Activated CD4-positive, alpha-beta memory T cell treated with anti-CD3 and anti-CD28 coated beads for 36 hours (primary cell): ENCODE measurements at regions not wholly inside any gene's neighbourhood (a gene's known extent, or its start where the extent isn't known, plus 50 kb on each side); places are given as distances from the start of the nearest gene placed in this dataset.
"Not testable (repeated sequence)": the region's sequence is repeated elsewhere in the genome, so short reads cannot be mapped to it uniquely, and the experiment has no call there.

Source experiments
- CTCF ChIA-PET: fragments of 350-600 bp; sonication (Branson Sonifier 250); formaldehyde crosslinking; loops from one replicate; lab custom pipeline; 2021; ENCODE audit warnings: antibody characterized with exemption, inconsistent platforms; lab: Charles Lee
- POLR2A ChIA-PET: fragments of 350-600 bp; sonication (Branson Sonifier 250); formaldehyde crosslinking; loops from one replicate; lab custom pipeline; 2021; ENCODE audit warnings: antibody characterized with exemption; lab: Charles Lee
- DNase-seq: peaks from one replicate; pipeline ENCODE4 v3.0.0-alpha.2; 2020
- H3K27ac Mint-ChIP-seq: one replicate; pipeline ENCODE4 v1.8.0; 2021; ENCODE audit warnings: mixed read lengths
- H3K27me3 Mint-ChIP-seq: one replicate; pipeline ENCODE4 v1.8.0; 2021; ENCODE audit warnings: mixed read lengths
- H3K36me3 Mint-ChIP-seq: one replicate; pipeline ENCODE4 v1.8.0; 2021; ENCODE audit warnings: mixed read lengths
- H3K4me1 Mint-ChIP-seq: one replicate; pipeline ENCODE4 v1.8.0; 2021; ENCODE audit warnings: low read depth, mixed read lengths
- H3K4me3 Mint-ChIP-seq: one replicate; pipeline ENCODE4 v1.8.0; 2021; ENCODE audit warnings: mild to moderate bottlenecking, mixed read lengths
- H3K9me3 Mint-ChIP-seq: one replicate; pipeline ENCODE4 v1.8.0; 2021; ENCODE audit warnings: mixed read lengths
- intact Hi-C: fragments of 100-400 bp; cut with micrococcal nuclease; formaldehyde crosslinking; loops from one replicate; pipeline ENCODE4 v1.15.1; 2023

DNA sequence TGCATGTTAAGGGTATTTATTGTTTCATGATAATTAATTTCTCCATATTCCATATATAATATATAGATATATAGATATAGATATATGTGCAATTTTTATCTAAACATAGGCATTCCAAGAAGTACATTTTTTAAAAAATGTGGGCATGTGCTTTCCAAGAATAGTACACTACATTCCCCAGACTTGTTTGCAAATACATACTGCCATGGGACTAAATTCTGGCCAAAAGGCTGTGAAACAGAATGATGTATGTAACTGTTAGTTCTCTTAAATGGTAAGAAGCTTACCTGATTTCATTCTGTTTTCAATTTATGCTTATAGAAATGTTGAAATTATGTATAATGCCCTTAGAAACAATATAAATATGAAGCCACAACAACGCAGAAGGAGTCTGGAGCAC, 503.2 kb upstream of the SPRY2 start:
- intact Hi-C loops = no loop called here
- no peak overlapping the region for H3K27ac Mint-ChIP-seq

DNA sequence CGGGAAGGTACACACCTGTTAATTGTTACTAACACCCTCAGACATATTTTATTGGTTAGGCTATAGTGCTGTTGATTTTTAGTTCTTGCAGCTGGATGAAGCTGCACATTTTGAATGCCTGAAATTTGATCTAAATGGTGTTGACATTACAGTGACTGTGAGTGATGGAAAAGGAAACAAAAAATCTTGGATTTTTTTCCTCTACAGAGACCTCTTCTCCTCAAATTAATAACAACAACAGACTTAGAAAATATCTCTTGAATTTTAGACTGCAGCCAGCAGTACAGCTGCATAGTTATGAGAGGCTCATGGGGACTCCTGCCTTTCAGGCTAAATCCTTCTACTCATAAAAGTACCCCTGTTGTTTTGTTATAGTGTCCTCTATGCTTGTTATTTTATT, 500.5 kb upstream of the SPRY2 start:
- H3K36me3 Mint-ChIP-seq = no peaks in the 10 kb centered on the region
- no peaks in the 10 kb centered on the region for H3K4me1 Mint-ChIP-seq
- no peak for DNase-seq
- H3K27me3 Mint-ChIP-seq = no peaks in the 10 kb centered on the region
- intact Hi-C loops = no loop called here
- peaks cover 9% of the 10 kb centered on the region for H3K9me3 Mint-ChIP-seq
- ChIA-PET POLR2A (no interaction called here), CTCF (no interaction called here)
- H3K4me3 Mint-ChIP-seq = no peak overlapping the region
- no peak overlapping the region for H3K27ac Mint-ChIP-seq

More for the DNA sequence above, 503.2 kb upstream of the SPRY2 start:
- ChIA-PET POLR2A (no interaction called here), CTCF (no interaction called here)
- H3K27me3 Mint-ChIP-seq = no peaks in the 10 kb centered on the region
- no peaks in the 10 kb centered on the region for H3K36me3 Mint-ChIP-seq
- H3K4me3 Mint-ChIP-seq = no peak overlapping the region
- H3K4me1 Mint-ChIP-seq = no peaks in the 10 kb centered on the region
- DNase-seq = no peak
- H3K9me3 Mint-ChIP-seq = no peaks in the 10 kb centered on the region

DNA sequence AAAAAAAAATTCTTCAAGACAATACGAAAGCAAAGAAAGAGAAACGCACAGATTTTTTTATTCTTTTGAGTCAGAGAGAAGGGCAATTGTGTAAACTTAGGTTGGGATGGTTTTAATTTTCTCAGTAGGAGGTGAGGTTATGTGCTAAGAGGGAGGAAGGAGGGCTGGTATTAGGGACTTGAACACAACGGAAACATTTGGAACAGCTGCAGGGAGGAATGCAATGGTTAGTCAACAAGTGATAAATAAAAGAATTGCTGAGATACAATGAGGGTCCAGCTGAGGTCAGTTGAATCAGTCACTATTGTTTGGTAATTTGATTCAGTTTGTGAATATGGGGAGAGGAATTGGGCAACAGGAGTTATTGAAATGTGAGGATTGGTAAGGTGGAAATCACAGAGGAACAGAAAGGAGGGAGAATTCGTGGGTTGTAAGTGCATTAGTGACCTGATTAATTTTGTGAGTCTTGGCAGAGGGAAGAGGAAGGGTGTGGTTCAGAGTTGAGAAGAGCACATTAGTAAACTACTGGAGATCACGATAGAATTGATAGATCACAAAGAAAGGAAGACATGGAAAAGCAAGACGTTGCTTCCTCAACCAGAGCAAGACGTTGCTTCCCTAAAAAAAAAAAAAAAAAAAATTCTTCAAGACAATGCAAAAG, 499.5 kb upstream of the SPRY2 start:
- H3K27ac Mint-ChIP-seq = no peak overlapping the region
- CTCF ChIA-PET = no interaction called here
- no peak for DNase-seq
- H3K9me3 Mint-ChIP-seq = peaks cover 15% of the 10 kb centered on the region
- POLR2A ChIA-PET = no interaction called here
- H3K27me3 Mint-ChIP-seq = no peaks in the 10 kb centered on the region
- no peaks in the 10 kb centered on the region for H3K4me1 Mint-ChIP-seq
- no peaks in the 10 kb centered on the region for H3K36me3 Mint-ChIP-seq
- intact Hi-C loops = no loop called here
- no peak overlapping the region for H3K4me3 Mint-ChIP-seq

DNA sequence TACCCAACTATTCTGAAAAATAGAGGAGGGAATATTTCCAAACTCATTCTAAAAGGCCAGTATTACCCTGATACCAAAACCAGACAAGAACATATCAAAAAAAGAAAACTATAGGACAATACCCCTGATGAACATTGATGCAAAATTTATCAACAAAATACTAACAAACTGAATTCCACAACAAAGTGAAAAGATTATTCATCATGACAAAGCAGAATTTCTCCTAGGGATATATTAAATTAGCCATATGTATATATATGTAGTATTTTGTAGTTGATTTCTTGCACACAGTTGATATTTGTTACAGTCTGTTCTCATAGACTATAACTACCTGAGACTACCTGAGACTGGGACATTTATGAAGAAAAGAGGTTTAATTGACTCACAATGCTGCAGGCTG, 495.0 kb upstream of the SPRY2 start:
- no peak overlapping the region for H3K27ac Mint-ChIP-seq
- ChIA-PET POLR2A (no interaction called here), CTCF (no interaction called here)
- H3K4me1 Mint-ChIP-seq = no peaks in the 10 kb centered on the region
- intact Hi-C loops = no loop called here
- no peaks in the 10 kb centered on the region for H3K36me3 Mint-ChIP-seq
- no peak for DNase-seq
- H3K4me3 Mint-ChIP-seq = no peak overlapping the region
- no peaks in the 10 kb centered on the region for H3K27me3 Mint-ChIP-seq
- peaks cover 43% of the 10 kb centered on the region for H3K9me3 Mint-ChIP-seq

GRCh38 chr13:80830431-80830830, 489.5 kb upstream of the SPRY2 start:
- ChIA-PET POLR2A (no interaction called here), CTCF (no interaction called here)
- Mint-ChIP-seq H3K4me3 (no peak overlapping the region), H3K27ac (no peak overlapping the region), H3K36me3 (no peaks in the 10 kb centered on the region), H3K4me1 (no peaks in the 10 kb centered on the region), H3K9me3 (peaks cover 58% of the 10 kb centered on the region), H3K27me3 (no peaks in the 10 kb centered on the region)
- intact Hi-C loops = no loop called here
- DNase-seq = no peak

DNA sequence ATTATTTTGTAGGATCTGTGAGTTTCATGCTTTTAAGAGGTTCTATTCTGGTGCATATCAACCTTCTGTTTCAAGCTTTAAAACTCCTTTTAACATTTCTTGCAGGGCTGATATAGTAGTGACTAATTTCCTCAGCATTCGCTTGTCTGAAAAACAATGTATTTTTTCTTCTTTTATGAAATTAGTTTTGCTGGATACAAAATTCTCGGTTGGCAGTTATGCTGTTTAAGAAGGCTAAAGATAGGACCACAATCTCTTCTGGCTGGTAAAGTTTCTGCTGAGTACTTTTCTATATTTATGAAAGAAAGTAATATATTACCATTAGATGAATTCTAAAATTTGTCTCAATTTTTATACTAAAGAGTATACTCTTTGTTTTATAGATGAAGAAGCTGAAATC, 487.8 kb upstream of the SPRY2 start:
- H3K4me1 Mint-ChIP-seq = no peaks in the 10 kb centered on the region
- intact Hi-C loops = no loop called here
- no peaks in the 10 kb centered on the region for H3K27me3 Mint-ChIP-seq
- ChIA-PET POLR2A (no interaction called here), CTCF (no interaction called here)
- no peak overlapping the region for H3K27ac Mint-ChIP-seq
- H3K4me3 Mint-ChIP-seq = no peak overlapping the region
- no peaks in the 10 kb centered on the region for H3K36me3 Mint-ChIP-seq
- no peak for DNase-seq
- H3K9me3 Mint-ChIP-seq = peaks cover 53% of the 10 kb centered on the region

DNA sequence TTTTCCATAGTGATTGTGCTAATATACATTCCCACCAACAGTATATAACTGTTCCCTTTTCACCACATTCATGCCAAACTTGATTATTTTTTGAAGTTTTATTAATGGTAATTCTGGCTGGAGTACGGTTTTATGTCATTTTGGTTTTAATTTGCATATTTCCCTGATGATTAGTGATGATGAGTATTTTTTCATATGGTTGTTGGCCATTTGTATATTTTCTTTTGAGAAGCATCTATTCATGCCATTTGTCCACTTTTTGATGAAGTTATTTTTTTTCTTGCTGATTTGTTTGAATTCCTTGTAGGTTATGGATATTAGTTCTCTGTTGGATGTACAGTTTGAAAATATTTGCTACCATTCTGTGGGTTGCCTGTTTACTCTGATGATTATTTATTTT, 484.4 kb upstream of the SPRY2 start:
- intact Hi-C loops = no loop called here
- POLR2A ChIA-PET = no interaction called here
- Mint-ChIP-seq H3K4me3 (no peak overlapping the region), H3K4me1 (no peaks in the 10 kb centered on the region), H3K36me3 (no peaks in the 10 kb centered on the region), H3K9me3 (peaks cover 37% of the 10 kb centered on the region), H3K27me3 (no peaks in the 10 kb centered on the region), H3K27ac (no peak overlapping the region)
- no peak for DNase-seq
- CTCF ChIA-PET = no interaction called here

DNA sequence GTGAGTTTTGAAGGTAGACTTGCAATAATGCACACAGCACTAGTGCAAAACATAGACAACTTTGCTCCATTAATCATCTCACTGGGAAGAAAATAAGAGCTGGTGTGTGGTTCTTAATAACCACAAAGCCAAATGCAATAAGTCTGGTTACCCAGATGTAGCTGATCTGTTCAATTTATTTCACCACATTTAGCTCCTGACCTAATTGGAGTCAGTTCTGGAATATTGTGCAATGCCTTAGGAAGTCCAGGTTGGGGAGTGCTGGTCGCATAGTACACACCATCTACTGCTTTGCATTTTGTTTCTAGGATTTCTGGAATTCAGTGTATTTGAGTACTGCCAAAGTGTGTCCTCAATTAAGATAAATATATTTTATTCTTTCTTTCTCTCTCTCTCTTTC, 483.3 kb upstream of the SPRY2 start:
- CTCF ChIA-PET = no interaction called here
- Mint-ChIP-seq H3K9me3 (peaks cover 32% of the 10 kb centered on the region), H3K27ac (no peak overlapping the region), H3K27me3 (no peaks in the 10 kb centered on the region), H3K4me3 (no peak overlapping the region), H3K4me1 (no peaks in the 10 kb centered on the region), H3K36me3 (no peaks in the 10 kb centered on the region)
- no peak for DNase-seq
- intact Hi-C loops = no loop called here
- POLR2A ChIA-PET = no interaction called here

DNA sequence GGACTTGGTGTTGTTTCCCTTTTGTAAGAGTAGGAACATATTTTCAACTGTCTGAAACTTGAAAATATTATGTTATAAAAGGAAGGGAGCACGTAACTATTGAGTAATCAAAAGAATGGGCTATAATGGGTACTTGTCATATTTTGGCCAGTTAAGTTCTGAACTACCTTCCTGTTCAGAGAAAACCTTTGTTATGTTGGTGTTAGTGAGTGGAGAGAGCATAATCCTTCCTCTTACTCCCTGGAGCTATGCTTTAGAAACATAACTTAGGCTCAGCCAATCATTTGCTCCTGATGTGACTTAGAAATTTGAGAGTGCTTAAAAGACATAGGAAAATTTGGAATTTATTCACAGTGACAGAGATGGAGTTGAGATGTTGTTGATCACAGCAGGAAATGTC, 482.5 kb upstream of the SPRY2 start:
- H3K27ac Mint-ChIP-seq = no peak overlapping the region
- POLR2A ChIA-PET = no interaction called here
- H3K4me3 Mint-ChIP-seq = no peak overlapping the region

GRCh38 chr13:80821466-80821865, 480.5 kb upstream of the SPRY2 start:
- CTCF ChIA-PET = no interaction called here
- Mint-ChIP-seq H3K4me1 (no peaks in the 10 kb centered on the region), H3K27me3 (no peaks in the 10 kb centered on the region), H3K36me3 (no peaks in the 10 kb centered on the region), H3K9me3 (peaks cover 21% of the 10 kb centered on the region), H3K27ac (no peak overlapping the region), H3K4me3 (no peak overlapping the region)
- DNase-seq = no peak
- intact Hi-C loops = no loop called here
- POLR2A ChIA-PET = no interaction called here

More for the DNA sequence above, 482.5 kb upstream of the SPRY2 start:
- no peaks in the 10 kb centered on the region for H3K27me3 Mint-ChIP-seq
- H3K4me1 Mint-ChIP-seq = no peaks in the 10 kb centered on the region
- CTCF ChIA-PET = no interaction called here
- H3K36me3 Mint-ChIP-seq = no peaks in the 10 kb centered on the region
- DNase-seq = no peak
- peaks cover 29% of the 10 kb centered on the region for H3K9me3 Mint-ChIP-seq
- intact Hi-C loops = no loop called here

- POLR2A ChIA-PET = no interaction called here
- CTCF ChIA-PET = no interaction called here
- intact Hi-C loops = no loop called here
- H3K27ac Mint-ChIP-seq = no peak overlapping the region
- no peaks in the 10 kb centered on the region for H3K4me1 Mint-ChIP-seq
- peaks cover 2% of the 10 kb centered on the region for H3K9me3 Mint-ChIP-seq
- no peaks in the 10 kb centered on the region for H3K36me3 Mint-ChIP-seq
- no peaks in the 10 kb centered on the region for H3K27me3 Mint-ChIP-seq
- no peak for DNase-seq
- H3K4me3 Mint-ChIP-seq = no peak overlapping the region
These were observed 477.1 kb upstream of the SPRY2 start for GRCh38 chr13:80817979-80818378.

GRCh38 chr13:80814541-80814940, 473.6 kb upstream of the SPRY2 start:
- Mint-ChIP-seq H3K27me3 (no peaks in the 10 kb centered on the region), H3K27ac (no peak overlapping the region), H3K4me1 (no peaks in the 10 kb centered on the region), H3K9me3 (peaks cover 11% of the 10 kb centered on the region), H3K36me3 (no peaks in the 10 kb centered on the region), H3K4me3 (no peak overlapping the region)
- CTCF ChIA-PET = no interaction called here
- intact Hi-C loops = no loop called here
- DNase-seq = no peak
- POLR2A ChIA-PET = no interaction called here

DNA sequence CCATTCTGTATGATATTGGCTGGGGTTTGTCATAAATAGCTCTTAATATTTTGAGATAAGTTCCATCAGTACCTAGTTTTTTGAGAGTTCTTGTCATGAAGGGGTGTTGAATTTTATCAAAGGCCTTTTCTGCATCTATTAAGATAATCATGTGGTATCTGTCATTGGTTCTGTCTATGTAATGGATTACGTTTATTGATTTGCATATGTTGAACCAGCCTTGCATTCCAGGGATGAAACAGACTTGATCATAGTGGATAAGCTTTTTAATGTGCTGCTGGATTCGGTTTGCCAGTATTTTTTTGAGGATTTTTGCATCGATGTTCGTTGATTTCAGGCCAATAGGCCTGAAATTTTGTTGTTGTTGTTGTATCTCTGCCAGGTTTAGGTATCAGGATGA, 469.4 kb upstream of the SPRY2 start:
- POLR2A ChIA-PET, H3K4me1 Mint-ChIP-seq, H3K27ac Mint-ChIP-seq, intact Hi-C loops, H3K36me3 Mint-ChIP-seq, DNase-seq, H3K27me3 Mint-ChIP-seq, H3K4me3 Mint-ChIP-seq: not testable (repeated sequence)
- CTCF ChIA-PET = interaction anchor here (0.6 kb wide), 1 partner anchor 10 kb away, joined by 3 read pairs; no protein-coding TSS in a partner anchor
- peaks cover 15% of the 10 kb centered on the region for H3K9me3 Mint-ChIP-seq
